Islet precursor cell (in vitro differentiated cells): ENCODE measurements at regions not wholly inside any gene's neighbourhood (a gene's known extent, or its start where the extent isn't known, plus 50 kb on each side); places are given as distances from the start of the nearest gene placed in this dataset.
A peak's percentile ranks its signal among the peaks of the same experiment; 100 is the strongest.
"Not testable (repeated sequence)": the region's sequence is repeated elsewhere in the genome, so short reads cannot be mapped to it uniquely, and the experiment has no call there.

Source experiments
- DNase-seq: peaks from one replicate; pipeline ENCODE4 v3.0.0-alpha.2; 2018

DNA sequence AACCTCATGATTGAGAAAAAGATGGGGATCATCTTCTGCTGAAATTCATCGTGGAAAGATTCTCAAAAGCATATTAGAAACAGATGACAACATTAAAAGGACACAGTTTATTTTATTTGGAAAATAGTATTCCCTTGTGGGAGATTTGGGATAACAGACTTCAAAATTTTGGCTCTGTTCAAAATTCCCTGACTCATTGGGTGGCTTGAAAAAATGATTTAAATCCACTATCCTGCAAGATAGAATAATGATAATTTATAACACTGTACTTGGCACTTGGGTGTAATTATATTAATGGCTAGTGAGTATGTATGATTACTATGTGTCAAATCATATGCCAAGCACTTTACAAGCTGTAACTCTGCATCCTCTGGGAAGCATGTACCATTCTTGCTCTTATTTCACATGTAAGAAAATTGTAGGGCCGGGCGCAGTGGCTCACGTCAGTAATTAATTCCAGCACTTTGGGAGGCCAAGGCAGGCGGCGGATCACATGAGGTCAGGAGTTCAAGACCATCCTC, 128.8 kb downstream of the LMNTD1 start:
- no peak for DNase-seq

DNA sequence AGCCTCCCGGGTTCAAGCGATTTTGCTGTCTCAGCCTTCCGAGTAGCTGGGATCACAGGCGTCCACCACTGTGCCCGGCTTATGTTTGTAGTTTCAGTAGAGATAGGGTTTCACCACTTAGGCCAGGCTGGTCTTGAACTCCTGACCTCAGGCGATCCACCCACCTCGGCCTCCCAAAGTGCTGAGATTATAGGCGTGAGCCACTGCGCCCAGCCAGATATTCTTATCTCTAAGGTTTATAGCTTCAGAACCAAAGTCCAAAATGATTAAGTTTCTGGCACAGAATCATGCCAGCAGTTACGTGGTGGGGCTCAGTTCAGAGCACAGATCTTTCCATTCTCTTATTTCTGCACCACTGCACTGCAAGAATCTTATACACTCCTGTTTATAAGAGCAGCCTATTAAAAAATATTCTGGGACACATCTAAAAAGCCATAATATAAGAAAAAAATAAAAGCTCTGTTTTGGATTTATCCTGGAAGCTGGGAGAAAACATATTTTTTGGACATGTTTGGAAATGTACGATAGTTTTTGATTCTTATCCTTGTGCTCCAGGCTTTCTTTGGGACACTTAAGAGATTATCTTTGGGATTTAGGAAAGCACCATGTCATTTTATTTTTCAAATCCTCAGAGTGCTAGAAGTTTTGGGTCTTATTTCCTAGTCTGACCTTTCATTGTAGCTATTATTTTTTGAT, 129.6 kb downstream of the LMNTD1 start:
- no peak for DNase-seq

DNA sequence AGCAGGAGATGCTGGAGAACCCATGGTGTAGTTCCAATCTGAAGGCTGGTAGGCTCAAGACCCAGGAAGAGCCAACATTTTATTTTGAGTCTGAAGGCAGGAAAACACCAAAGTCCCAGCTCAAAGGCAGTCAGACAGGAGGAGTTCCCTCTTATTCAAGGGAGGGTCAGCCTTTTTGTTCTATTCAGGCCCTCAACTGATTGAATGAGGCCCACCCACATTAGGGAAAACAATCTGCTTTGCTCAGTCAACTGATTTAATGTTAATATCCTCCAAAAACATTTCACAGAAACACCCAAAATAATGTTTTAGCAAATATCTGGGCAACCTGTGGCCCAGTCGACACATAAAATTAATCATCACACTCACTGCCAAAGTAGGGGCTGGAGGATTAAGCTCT, 130.8 kb downstream of the LMNTD1 start:
- no peak for DNase-seq

DNA sequence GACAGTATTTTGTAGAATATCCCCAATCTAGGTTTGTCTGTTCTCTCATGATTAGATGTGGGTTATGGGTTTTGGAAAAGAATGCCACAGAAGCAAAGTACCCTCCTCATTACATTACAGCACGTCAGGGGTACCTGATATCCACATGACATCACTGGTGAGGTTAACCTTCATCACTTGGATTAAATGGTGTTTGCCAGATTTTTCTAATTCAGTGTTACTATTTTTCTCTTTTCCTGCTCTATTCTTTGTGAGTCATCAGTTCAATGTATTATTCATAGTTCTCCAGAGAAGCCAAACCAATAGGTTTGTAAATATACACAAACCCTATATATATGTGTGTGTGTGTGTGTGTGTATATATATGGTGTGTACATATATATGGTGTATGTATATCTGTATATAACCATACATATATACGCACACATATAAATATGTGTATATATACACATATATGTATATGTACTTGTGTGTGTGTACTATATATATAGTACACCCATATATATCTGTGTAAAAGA, 131.4 kb downstream of the LMNTD1 start:
- DNase-seq, result no peak

GRCh38 chr12:25420116-25420515, 133.0 kb downstream of the LMNTD1 start:
- DNase-seq, result no peak

GRCh38 chr12:25419595-25419994, 133.5 kb downstream of the LMNTD1 start:
- DNase-seq, result no peak

DNA sequence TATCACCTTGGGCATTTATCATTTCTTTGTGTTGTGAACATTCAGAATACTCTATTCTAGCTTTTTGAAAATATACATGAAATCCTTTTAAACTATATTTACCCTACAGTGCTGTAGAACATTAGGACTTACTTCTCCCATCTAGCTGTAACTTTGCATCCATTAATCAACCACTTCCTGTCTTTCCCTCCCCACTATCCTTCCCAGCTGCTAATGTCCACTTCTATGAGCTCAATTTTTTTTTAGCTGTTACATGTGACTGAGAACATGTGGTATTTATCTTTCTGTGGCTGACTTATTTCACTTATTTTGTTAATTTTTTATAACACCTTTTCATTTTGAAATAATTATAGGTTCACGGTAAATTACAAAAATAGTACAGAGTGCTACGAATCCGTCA, 136.0 kb downstream of the LMNTD1 start:
- no peak for DNase-seq

DNA sequence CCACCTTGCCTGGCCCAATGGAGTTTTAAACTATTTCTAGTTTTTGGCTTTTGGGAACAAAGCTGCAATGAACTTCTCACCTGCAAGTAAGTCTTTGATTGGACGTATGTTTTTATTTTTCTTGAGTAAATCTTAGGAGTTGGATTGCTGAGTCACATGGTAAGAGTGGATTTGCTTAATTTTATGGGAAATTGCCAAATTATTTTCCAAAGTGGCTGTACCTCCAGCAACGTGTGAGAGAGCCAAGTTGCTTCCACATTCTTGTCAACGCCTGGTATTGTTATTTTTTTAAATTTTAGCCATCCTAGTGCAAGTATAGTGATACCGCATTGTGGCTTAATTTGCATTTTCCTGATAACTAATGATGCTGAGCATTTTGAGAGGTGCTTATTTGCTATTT, 136.6 kb downstream of the LMNTD1 start:
- no peak for DNase-seq

DNA sequence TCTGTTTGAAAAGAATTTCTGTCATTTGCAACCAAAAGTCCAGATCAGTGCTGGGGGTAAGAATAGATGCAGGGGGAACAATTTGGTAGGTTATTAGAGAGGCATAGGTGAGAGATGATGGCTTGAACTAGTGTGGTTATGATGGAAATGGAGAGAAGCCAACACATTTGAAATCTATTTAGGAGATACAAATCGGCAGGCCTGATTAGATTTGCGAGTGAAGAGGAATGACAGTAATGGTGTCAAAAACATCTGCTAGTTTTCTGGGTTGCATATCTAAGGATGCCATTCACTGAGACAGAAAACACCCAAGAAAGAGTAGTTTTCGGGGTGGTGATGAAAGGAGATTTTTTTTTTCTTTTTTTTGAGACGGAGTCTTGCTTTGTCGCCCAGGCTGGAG, 138.1 kb downstream of the LMNTD1 start:
- no peak for DNase-seq

DNA sequence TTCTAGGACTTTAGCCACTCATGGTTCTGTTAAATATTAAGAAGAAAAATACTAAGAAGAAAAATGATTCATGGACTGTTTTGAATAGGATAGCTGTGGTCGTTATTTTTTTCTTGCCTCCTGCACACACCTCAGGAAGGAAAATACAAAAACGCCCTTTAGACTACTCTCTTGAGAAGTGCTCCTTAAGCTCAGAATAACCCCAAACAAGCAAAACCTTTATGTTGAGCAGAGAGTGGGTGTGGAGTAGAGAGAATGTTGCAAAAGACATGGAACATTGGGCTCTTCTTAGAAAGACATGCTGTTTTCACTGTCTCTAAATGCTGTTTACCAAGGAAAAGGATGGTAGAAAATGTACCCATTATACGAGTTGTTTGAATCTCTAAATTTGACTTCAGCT, 140.3 kb downstream of the LMNTD1 start:
- no peak for DNase-seq

GRCh38 chr12:25404955-25405354, 148.1 kb downstream of the LMNTD1 start:
- DNase-seq, result peak; percentile 63

DNA sequence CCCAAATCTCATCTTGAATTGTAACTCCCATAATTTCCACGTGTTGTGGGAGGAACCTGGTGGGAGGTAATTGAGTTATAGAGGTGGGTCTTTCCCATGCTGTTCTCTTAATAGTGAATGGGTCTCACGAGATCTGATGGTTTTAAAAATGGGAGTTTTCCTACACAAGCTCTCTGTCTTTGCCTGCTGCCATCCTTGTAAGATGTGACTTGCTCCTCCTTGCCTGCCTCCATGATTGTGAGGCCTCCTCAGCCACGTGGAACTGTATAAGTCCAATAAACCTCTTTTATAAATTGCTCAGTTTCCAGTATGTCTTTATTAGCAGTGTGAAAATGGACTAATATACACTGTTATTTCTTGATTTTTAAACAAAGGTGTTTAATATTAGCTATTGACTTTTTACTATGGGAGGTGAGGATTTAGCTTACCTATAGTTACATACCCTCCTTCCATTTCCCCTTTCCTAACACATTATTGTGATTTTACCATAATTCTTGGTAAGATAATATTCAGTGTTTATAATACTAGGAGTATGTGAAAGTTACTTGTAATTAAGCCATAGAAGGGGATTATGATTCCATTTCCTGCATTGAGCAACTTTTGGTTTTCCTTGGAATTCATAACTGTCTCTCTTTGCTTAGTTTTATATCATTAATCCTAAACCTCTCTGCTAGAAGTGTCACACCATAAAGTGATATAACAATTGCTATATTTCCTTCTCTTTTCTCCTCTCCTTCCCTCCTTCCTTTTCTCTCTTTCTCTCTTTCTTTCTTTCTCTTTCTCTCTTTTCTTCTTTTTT, 151.0 kb upstream of the KRAS start:
- no peak for DNase-seq

- no peak for DNase-seq
These were observed 146.3 kb upstream of the KRAS start for GRCh38 chr12:25397001-25397400.

DNA sequence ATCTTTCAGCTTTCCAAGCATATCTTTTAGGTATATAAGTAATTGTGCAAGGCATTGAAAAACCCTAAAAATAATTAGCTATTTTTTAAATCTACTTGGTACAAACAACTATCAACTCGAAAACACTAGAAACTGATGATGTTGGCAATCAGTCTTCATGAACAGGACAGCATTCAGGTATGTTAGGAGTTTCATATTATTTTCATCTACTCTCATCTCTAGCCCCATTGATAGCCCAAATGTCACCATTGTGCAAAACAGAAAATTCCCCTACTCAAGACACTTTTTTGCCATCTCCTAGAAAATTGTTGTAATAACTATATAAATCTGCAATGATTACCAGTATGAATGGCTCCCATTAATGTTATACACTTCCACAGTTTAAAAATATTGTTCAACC, 144.5 kb upstream of the KRAS start:
- no peak for DNase-seq

DNA sequence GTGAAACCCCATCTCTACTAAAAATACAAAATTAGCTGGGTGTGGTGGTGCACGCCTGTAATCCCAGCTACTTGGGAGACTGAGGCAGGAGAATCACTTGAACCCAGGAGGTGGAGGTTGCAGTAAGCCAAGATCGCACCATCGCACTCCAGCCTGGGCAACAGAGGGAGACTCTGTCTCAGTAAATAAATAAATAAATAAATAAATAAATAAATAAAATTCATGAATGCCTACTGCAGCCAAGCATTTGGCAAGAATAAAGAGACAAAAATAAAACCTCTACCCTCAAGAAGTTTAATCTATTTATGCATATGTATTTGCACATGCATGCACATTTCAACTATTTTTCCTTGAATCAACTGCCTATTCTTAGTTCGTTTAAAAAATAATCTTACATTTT, 144.0 kb upstream of the KRAS start:
- DNase-seq, result not testable (repeated sequence)

DNA sequence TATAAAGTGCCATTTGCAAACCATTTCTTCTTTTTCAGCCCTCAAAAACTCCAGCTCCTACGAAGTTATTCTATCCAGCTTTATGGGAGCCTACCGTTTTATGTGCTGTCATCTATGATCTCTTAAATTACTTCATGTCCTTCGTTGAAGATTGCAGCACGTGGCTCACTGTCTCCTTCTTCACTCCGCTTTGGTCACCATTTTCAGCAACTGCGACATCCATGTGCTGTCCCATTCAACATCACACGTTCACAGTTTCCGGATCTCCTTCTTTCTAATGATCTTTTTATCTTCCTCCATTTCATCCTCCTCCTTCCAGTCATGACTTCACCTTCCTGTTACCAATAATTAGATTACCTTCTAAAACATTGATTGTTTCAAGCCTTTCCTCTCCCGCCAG, 143.3 kb upstream of the KRAS start:
- no peak for DNase-seq

GRCh38 chr12:25391346-25391745, 140.6 kb upstream of the KRAS start:
- not testable (repeated sequence) for DNase-seq

- no peak for DNase-seq
These were observed 137.5 kb upstream of the KRAS start for GRCh38 chr12:25388183-25388582.

- DNase-seq, result no peak
These were observed 137.0 kb upstream of the KRAS start for GRCh38 chr12:25387732-25388050.

DNA sequence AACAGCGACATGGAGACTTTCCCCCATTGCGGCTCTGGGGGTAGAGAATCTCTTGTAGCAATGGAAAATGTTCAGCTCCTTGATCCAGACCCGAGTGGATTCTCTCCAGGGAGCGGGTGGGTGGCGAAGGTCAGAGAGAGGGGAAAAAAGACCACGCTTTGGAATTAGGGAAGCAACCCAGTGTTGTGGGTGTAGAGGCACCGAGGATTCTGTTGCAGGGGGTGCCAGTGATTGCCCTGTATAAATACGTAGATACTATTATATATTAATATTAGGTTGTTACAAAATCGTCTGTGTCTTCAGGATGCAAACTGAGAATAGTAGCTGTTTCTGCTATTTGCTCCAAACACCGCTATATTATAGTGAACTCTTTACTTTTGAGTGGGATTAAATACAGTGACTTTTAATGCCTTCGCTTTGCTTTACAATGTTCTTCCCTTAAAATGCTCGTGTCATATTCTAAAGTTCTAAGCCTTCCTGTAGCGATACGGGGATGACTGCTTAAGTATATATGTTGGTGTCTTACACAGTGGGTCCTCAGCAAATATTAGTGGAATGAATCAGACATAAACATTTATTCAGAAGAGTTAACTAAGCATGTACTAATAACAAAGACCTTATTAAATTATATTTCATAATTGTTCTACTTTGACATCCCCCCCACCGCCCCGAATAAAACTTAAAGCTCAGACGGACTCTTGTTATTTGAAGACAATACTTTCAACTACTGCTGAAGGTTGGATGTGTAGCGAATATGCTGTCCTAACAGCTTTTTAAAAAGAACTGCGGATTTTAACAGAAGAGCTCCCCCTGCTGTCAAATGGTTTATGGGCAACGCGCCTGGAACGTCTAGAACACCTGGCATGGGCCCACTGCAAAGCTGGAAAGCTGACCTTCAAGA, 136.4 kb upstream of the KRAS start:
- peak; percentile 90 for DNase-seq

- DNase-seq, result no peak
These were observed 134.1 kb upstream of the KRAS start for GRCh38 chr12:25384893-25385248.

GRCh38 chr12:25384038-25384892, 133.5 kb upstream of the KRAS start:
- no peak for DNase-seq
